Parathyroid adenoma (tissue), 2 donors: ENCODE measurements at regions not wholly inside any gene's neighbourhood (a gene's known extent, or its start where the extent isn't known, plus 50 kb on each side); places are given as distances from the start of the nearest gene placed in this dataset.
"Not testable (repeated sequence)": the region's sequence is repeated elsewhere in the genome, so short reads cannot be mapped to it uniquely, and the experiment has no call there.

Experiments
- H2AFZ ChIP-seq: fragments of 300-600 bp; sonication (generic); one replicate; pipeline ENCODE4 v1.7.0; 2017; ENCODE audit warnings: antibody characterized with exemption, mild to moderate bottlenecking
- H3K27ac ChIP-seq: fragments of 300-600 bp; sonication (generic); one replicate; pipeline ENCODE4 v1.7.0; 2017
- H3K27me3 ChIP-seq: fragments of 300-600 bp; sonication (generic); one replicate; pipeline ENCODE4 v1.7.0; 2017; ENCODE audit warnings: low read length; ENCODE audit not compliant: control insufficient read depth, insufficient read depth
- H3K36me3 ChIP-seq: fragments of 300-600 bp; sonication (generic); one replicate; pipeline ENCODE4 v1.7.0; 2017; ENCODE audit warnings: low read length; ENCODE audit not compliant: control insufficient read depth, insufficient read depth
- H3K4me1 ChIP-seq: fragments of 300-600 bp; sonication (generic); one replicate; pipeline ENCODE4 v1.7.0; 2017; ENCODE audit warnings: control low read depth
- H3K4me2 ChIP-seq: fragments of 300-600 bp; sonication (generic); one replicate; pipeline ENCODE4 v1.7.0; 2017; ENCODE audit warnings: low read length
- H3K4me3 ChIP-seq: fragments of 300-600 bp; sonication (generic); one replicate; pipeline ENCODE4 v1.7.0; 2017; ENCODE audit warnings: low read depth, low read length
- H3K79me2 ChIP-seq: fragments of 300-600 bp; sonication (generic); one replicate; pipeline ENCODE4 v1.7.0; 2017; ENCODE audit warnings: control low read depth
- H3K9ac ChIP-seq: fragments of 300-600 bp; sonication (generic); one replicate; pipeline ENCODE4 v1.7.0; 2017; ENCODE audit warnings: mild to moderate bottlenecking
- H3K9me3 ChIP-seq: fragments of 300-600 bp; sonication (generic); one replicate; pipeline ENCODE4 v1.7.0; 2017; ENCODE audit warnings: low read length; ENCODE audit not compliant: control insufficient read depth
- CTCF ChIP-seq: fragments of 300-600 bp; sonication (generic); IDR thresholded peaks from one replicate; pipeline ENCODE4 v1.7.0; 2017; ENCODE audit warnings: antibody characterized with exemption, mild to moderate bottlenecking
- donor health status: primary hyperparathyroidism.

GRCh38 chr2:219744600-219744999 lies 117.2 kb downstream of the SLC4A3 start:
- Histone ChIP-seq H3K9ac (no peak overlapping the region), H3K27ac (no peak overlapping the region), H3K36me3 (no peaks in the 10 kb centered on the region), H3K9me3 (no peaks in the 10 kb centered on the region), H2AFZ (no peak overlapping the region), H3K4me2 (no peak overlapping the region), H3K4me1 (no peaks in the 10 kb centered on the region), H3K4me3 (no peak overlapping the region), H3K27me3 (no peaks in the 10 kb centered on the region), H3K79me2 (no peaks in the 10 kb centered on the region)
- TF ChIP-seq CTCF: no peak

GRCh38 chr2:219747637-219748036 lies 120.2 kb downstream of the SLC4A3 start:
- Histone ChIP-seq H3K9ac (no peak overlapping the region), H3K4me3 (no peak overlapping the region), H2AFZ (no peak overlapping the region), H3K9me3 (no peaks in the 10 kb centered on the region), H3K4me1 (no peaks in the 10 kb centered on the region), H3K27ac (no peak overlapping the region), H3K4me2 (no peak overlapping the region), H3K27me3 (no peaks in the 10 kb centered on the region), H3K79me2 (no peaks in the 10 kb centered on the region), H3K36me3 (no peaks in the 10 kb centered on the region)
- no peak for TF ChIP-seq CTCF

GRCh38 chr2:219748671-219749570 lies 121.5 kb downstream of the SLC4A3 start:
- no peak for TF ChIP-seq CTCF
- no peak overlapping the region for H3K4me2 ChIP-seq
- no peaks in the 10 kb centered on the region for H3K27me3 ChIP-seq
- no peak overlapping the region for H3K9ac ChIP-seq
- no peak overlapping the region for H3K4me3 ChIP-seq
- H3K36me3 ChIP-seq: no peaks in the 10 kb centered on the region
- H3K27ac ChIP-seq: no peak overlapping the region
- no peak overlapping the region for H2AFZ ChIP-seq
- H3K4me1 ChIP-seq: no peaks in the 10 kb centered on the region
- no peaks in the 10 kb centered on the region for H3K9me3 ChIP-seq
- no peaks in the 10 kb centered on the region for H3K79me2 ChIP-seq

GRCh38 chr2:219751121-219751520 lies 123.7 kb downstream of the SLC4A3 start:
- H3K4me1 ChIP-seq, H3K9me3 ChIP-seq, H2AFZ ChIP-seq, H3K79me2 ChIP-seq, H3K9ac ChIP-seq, H3K27ac ChIP-seq, H3K36me3 ChIP-seq, H3K27me3 ChIP-seq, H3K4me3 ChIP-seq, H3K4me2 ChIP-seq: not testable (repeated sequence)

GRCh38 chr2:219752726-219753125 lies 125.3 kb downstream of the SLC4A3 start:
- H3K4me3 ChIP-seq: no peak overlapping the region
- no peak overlapping the region for H3K4me2 ChIP-seq
- H3K27me3 ChIP-seq: no peaks in the 10 kb centered on the region
- no peaks in the 10 kb centered on the region for H3K79me2 ChIP-seq
- no peak overlapping the region for H3K9ac ChIP-seq
- no peak for TF ChIP-seq CTCF
- no peaks in the 10 kb centered on the region for H3K36me3 ChIP-seq
- no peaks in the 10 kb centered on the region for H3K9me3 ChIP-seq
- H2AFZ ChIP-seq: no peak overlapping the region
- H3K4me1 ChIP-seq: no peaks in the 10 kb centered on the region
- H3K27ac ChIP-seq: no peak overlapping the region
